GM12873 (cell line): ENCODE measurements at regions not wholly inside any gene's neighbourhood (a gene's known extent, or its start where the extent isn't known, plus 50 kb on each side); places are given as distances from the start of the nearest gene placed in this dataset.

Source experiments
- TF ChIP-seq, protein P1 (sequence below): IDR thresholded peaks from 2 replicates; pipeline ENCODE4 v1.5.1; 2012; ENCODE audit warnings: low read depth, mild to moderate bottlenecking, moderate library complexity, low read length, control low read depth; ENCODE audit not compliant: insufficient read depth; ENCODE audit errors: missing control alignments

DNA sequence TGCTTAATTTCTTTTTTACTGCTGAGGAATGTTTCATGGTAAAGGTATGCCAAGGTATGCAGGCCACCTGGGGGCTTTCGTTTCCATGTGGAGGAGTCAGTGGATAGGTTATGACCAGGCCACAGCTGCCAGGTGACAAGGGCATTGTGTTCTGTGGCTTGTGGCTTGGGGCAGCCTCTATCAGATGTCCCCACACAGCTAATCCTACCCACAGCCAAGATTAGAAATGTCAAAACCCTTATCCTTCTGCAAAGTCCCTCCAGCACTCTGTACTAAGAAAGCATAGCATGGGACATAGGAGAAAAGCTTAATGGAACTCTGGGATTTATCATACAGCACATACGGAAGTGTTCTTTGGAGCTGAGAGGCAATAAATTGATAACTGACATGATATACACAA is 171.2 kb upstream of the S1PR3 start:
- TF ChIP-seq, protein P1, sequence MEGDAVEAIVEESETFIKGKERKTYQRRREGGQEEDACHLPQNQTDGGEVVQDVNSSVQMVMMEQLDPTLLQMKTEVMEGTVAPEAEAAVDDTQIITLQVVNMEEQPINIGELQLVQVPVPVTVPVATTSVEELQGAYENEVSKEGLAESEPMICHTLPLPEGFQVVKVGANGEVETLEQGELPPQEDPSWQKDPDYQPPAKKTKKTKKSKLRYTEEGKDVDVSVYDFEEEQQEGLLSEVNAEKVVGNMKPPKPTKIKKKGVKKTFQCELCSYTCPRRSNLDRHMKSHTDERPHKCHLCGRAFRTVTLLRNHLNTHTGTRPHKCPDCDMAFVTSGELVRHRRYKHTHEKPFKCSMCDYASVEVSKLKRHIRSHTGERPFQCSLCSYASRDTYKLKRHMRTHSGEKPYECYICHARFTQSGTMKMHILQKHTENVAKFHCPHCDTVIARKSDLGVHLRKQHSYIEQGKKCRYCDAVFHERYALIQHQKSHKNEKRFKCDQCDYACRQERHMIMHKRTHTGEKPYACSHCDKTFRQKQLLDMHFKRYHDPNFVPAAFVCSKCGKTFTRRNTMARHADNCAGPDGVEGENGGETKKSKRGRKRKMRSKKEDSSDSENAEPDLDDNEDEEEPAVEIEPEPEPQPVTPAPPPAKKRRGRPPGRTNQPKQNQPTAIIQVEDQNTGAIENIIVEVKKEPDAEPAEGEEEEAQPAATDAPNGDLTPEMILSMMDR, result no peak

DNA sequence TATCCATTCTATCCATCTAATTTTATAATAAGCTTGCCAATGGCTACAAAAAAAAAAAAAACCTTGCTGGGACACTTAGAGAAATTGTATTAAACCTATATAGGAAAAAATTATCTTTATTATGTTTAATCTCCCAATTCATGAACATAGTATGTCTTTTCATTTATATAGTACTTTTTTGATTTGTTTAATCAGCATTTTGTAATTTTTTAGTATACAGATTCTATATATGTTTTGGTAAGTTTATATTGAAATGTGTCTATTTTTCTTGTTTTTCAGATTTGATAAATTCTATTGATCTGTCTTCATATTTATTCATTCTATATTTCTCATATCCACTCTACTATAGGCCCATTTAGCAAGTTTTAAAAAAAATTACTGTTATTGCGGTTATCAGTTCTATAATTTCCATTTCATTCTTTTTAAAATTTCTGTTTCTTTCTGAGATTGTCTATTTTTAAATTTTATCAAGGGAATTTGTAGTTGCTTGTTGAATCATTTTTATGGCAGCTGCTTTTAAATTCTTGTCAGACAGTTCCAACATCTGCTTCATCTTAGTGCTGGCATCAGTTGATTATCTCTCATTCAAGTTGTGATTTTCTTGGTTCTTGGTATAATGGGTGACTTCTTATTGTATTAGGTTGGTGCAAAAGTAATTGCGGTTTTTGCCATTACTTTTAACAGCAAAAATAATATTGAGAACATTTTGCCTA is 170.1 kb upstream of the S1PR3 start:
- TF ChIP-seq, protein P1, result no peak

DNA sequence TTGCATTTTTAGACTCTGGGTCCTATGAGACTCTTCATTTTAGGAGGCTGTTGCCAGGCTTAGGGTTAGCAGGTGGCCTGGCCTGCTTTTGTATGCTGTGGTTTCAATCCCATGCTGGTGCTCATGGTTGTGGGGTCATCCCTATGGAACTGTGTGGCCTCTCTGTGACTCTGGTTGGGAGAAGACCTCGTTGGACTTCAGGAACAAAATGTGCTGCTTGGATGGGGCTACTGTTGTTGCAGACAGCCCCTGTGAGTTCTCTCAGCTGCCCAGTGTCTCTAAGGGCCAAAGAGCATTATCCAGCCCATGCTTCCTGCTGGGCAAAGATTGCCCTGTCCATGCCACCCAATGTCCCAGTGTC is 169.5 kb upstream of the S1PR3 start:
- TF ChIP-seq, protein P1, result no peak

DNA sequence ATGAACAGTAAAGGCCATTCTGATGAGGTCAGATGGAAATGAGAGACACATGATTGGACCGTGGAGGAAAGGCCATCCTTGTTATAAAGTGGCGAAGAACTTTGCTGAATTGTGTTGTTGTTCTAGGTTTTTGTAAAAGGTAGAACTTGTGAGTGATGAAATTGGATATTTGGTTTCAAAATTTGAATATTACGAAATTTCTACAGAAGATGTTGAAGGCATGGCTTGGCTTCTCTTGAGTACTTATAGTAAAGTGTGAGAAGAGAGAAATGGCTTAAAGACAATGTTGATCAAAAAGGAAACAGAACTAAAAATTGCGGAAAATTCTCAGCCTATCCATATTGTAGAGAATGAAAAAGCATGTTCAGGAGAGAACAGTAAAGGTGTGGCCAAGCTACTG is 166.6 kb upstream of the S1PR3 start:
- TF ChIP-seq, protein P1, result no peak

DNA sequence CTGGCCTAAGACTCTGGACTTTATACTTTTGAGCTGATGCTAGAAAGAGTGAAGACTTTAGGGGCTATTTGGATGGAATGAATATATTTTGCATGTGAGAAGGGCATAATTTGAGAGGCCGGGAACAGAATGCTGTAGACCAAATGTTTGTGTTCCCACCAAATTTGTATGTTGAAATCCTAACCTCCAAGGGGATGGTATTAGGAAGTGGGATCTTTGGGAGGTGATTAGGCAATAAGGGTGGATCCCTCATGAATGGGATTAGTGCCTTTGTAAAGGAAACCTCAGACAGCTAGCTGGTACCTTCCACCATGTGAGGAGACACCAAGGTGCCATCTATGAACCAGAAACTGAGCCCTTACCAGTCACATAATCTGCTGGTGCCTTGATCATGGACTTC is 165.1 kb upstream of the S1PR3 start:
- TF ChIP-seq, protein P1, result no peak

DNA sequence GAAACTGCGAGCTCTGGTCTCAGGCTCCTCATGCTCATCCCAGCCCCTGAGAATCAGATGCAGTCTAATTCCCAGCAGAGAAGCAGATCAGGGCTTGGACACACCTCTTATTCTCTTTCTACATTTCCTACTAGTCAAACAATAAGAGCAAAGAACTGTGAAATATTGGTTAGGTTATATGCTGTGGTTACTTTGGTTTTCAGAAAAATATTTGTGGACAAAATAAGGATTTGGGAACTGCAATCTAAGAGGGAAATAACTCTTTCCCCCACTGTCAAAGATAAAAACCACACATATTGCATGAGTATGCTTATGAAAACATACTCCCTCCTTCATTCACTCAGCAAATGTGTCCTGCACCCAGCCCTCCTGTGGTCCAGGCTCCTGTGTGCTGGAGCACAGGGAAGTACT is 164.5 kb upstream of the S1PR3 start:
- TF ChIP-seq, protein P1, result no peak

DNA sequence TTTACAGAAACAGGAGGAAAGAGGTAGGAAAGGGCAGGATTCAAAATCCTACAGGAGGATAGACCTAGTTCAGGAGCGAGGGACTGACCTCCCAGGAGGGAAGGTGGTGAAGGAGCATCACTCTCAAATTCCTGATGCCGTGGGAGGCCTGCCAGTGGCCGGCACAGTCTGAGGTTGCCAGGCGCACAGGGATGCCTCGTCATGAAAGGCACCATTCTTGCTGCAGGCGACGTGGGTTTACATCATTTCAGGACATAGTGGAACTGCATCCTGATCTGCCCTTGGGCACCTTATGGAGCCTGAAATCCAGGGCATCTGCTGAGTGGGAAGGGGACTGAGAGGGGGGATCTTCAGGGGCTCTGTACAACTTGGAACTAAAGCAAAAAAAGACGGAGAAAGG is 163.2 kb upstream of the S1PR3 start:
- TF ChIP-seq, protein P1, result no peak
